Glomerular visceral epithelial cell (primary cell): ENCODE measurements at regions not wholly inside any gene's neighbourhood (a gene's known extent, or its start where the extent isn't known, plus 50 kb on each side); places are given as distances from the start of the nearest gene placed in this dataset.
A peak's percentile ranks its signal among the peaks of the same experiment; 100 is the strongest.

ENCODE experiments used
- DNase-seq: peaks from one replicate; pipeline ENCODE4 v3.0.0-alpha.2; 2016; ENCODE audit errors: extremely low spot score

- DNase-seq: no peak
Measured at GRCh38 chr12:107468182-107468581, 217.4 kb upstream of the PWP1 start.

- DNase-seq: peak; percentile 32
Measured at GRCh38 chr12:107469011-107469410, 216.6 kb upstream of the PWP1 start.

- no peak for DNase-seq
Measured at GRCh38 chr12:107470645-107471044, 215.0 kb upstream of the PWP1 start.

GRCh38 chr12:107472308-107472707 is 213.3 kb upstream of the PWP1 start:
- no peak for DNase-seq

- DNase-seq: no peak
Measured at GRCh38 chr12:107474099-107474498, 211.5 kb upstream of the PWP1 start.

- DNase-seq: no peak
Measured at GRCh38 chr12:107474639-107475539, 210.7 kb upstream of the PWP1 start.

GRCh38 chr12:107475900-107476299 is 209.7 kb upstream of the PWP1 start:
- DNase-seq: no peak

GRCh38 chr12:107477018-107477417 is 208.6 kb upstream of the PWP1 start:
- no peak for DNase-seq

GRCh38 chr12:107477947-107478610 is 207.5 kb upstream of the PWP1 start:
- peak; percentile 5 for DNase-seq

- no peak for DNase-seq
Measured at GRCh38 chr12:107478881-107479280, 206.7 kb upstream of the PWP1 start.

- no peak for DNase-seq
Measured at GRCh38 chr12:107480836-107481608, 204.6 kb upstream of the PWP1 start.

- DNase-seq: no peak
Measured at GRCh38 chr12:107484230-107484629, 201.4 kb upstream of the PWP1 start.

GRCh38 chr12:107484941-107485340 is 200.7 kb upstream of the PWP1 start:
- no peak for DNase-seq

- no peak for DNase-seq
Measured at GRCh38 chr12:107485731-107486130, 199.9 kb upstream of the PWP1 start.

- no peak for DNase-seq
Measured at GRCh38 chr12:107486140-107486892, 199.3 kb upstream of the PWP1 start.

GRCh38 chr12:107487011-107487680 is 198.5 kb upstream of the PWP1 start:
- DNase-seq: no peak

GRCh38 chr12:107488666-107489065 is 196.9 kb upstream of the PWP1 start:
- DNase-seq: no peak

- no peak for DNase-seq
Measured at GRCh38 chr12:107490010-107490409, 195.6 kb upstream of the PWP1 start.

GRCh38 chr12:107491856-107492255 is 193.7 kb upstream of the PWP1 start:
- no peak for DNase-seq

GRCh38 chr12:107492393-107493134 is 193.0 kb upstream of the PWP1 start:
- DNase-seq: peak; percentile 16
